ENCODE measurements at regions not wholly inside any gene's neighbourhood (a gene's known extent, or its start where the extent isn't known, plus 50 kb on each side); places are given as distances from the start of the nearest gene placed in this dataset.

GRCh38 chr1:90142697-90143096 is 147.8 kb downstream of the ZNF326 start:
- Mint-ChIP-seq H3K9me3 (peaks cover 0 to 24% (median 5%) of the 10 kb centered on the region in 7 donors), H3K4me1 (no peaks in the 10 kb centered on the region), H3K27ac (no peak overlapping the region), H3K4me3 (no peak overlapping the region), H3K36me3 (no peaks in the 10 kb centered on the region), H3K27me3 (peaks cover 5% of the 10 kb centered on the region)
- H3K9me3 ChIP-seq (ENCODE audit: control insufficient read depth in 2 of 2, low read length in 2 of 2), result peaks cover 2 to 3% of the 10 kb centered on the region in 2 experiments
- no peak overlapping the region for H3K4me3 ChIP-seq (ENCODE audit: low read depth, low read length)
- DNase-seq (no peak), ATAC-seq (ENCODE audit: low read depth in 2 of 2) (no peak)
- no peaks in the 10 kb centered on the region for H3K27me3 ChIP-seq (ENCODE audit: control insufficient read depth, insufficient read depth, low read length)
- H3K27ac ChIP-seq (ENCODE audit: insufficient read depth, low read length, poor library complexity, severe bottlenecking), result no peak overlapping the region
- no peaks in the 10 kb centered on the region for H3K4me1 ChIP-seq (ENCODE audit: control insufficient read depth, insufficient read depth, low read length, poor library complexity, severe bottlenecking)
- H3K36me3 ChIP-seq (ENCODE audit: control insufficient read depth, insufficient read depth, low read length), result no peaks in the 10 kb centered on the region

- H3K9me3 ChIP-seq (ENCODE audit: control insufficient read depth in 2 of 2, low read length in 2 of 2), result peaks cover 2 to 3% of the 10 kb centered on the region in 2 experiments
- ATAC-seq (ENCODE audit: low read depth in 2 of 2) (no peak), DNase-seq (no peak)
- Mint-ChIP-seq H3K36me3 (no peaks in the 10 kb centered on the region), H3K9me3 (peaks cover 3 to 24% (median 6%) of the 10 kb centered on the region in 7 donors), H3K4me1 (no peaks in the 10 kb centered on the region), H3K27me3 (no peaks in the 10 kb centered on the region), H3K4me3 (no peak overlapping the region), H3K27ac (no peak overlapping the region)
- no peaks in the 10 kb centered on the region for H3K27me3 ChIP-seq (ENCODE audit: control insufficient read depth, insufficient read depth, low read length)
- H3K27ac ChIP-seq (ENCODE audit: insufficient read depth, low read length, poor library complexity, severe bottlenecking), result no peak overlapping the region
- H3K4me3 ChIP-seq (ENCODE audit: low read depth, low read length), result no peak overlapping the region
- no peaks in the 10 kb centered on the region for H3K36me3 ChIP-seq (ENCODE audit: control insufficient read depth, insufficient read depth, low read length)
- H3K4me1 ChIP-seq (ENCODE audit: control insufficient read depth, insufficient read depth, low read length, poor library complexity, severe bottlenecking), result no peaks in the 10 kb centered on the region
These were observed 144.9 kb downstream of the ZNF326 start for GRCh38 chr1:90139837-90140236.

DNA sequence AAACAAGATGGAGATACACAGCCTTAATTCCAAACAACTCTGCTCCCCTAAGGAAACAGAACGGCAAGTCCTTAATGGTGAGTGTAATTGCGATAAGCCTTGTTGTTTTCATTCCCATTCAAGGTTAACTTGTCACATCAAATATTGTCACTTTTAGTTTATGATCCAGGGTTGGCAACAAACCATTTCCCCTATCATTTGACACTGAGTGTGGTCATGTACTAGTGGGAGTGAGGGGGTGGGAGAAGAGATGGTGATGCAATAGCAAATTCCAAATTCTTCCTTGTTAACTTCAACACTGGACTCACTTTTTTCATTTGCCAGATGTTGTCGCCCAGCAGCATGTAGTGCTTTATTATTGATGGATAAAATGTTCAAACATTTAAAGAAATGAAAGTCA is 140.4 kb downstream of the ZNF326 start:
- no peak for ATAC-seq (ENCODE audit: low read depth in 2 of 2)
- peaks cover 2 to 16% (median 4%) of the 10 kb centered on the region in 7 donors for H3K9me3 Mint-ChIP-seq
- H3K27ac Mint-ChIP-seq, result no peak overlapping the region

GRCh38 chr1:90134175-90134955 is 139.5 kb downstream of the ZNF326 start:
- Mint-ChIP-seq H3K4me1 (no peaks in the 10 kb centered on the region), H3K27ac (no peak overlapping the region)

More for the DNA sequence above, 140.4 kb downstream of the ZNF326 start:
- Mint-ChIP-seq H3K36me3 (no peaks in the 10 kb centered on the region), H3K4me3 (no peak overlapping the region), H3K27me3 (peaks cover 15% of the 10 kb centered on the region), H3K4me1 (no peaks in the 10 kb centered on the region)
- no peaks in the 10 kb centered on the region for H3K36me3 ChIP-seq (ENCODE audit: control insufficient read depth, insufficient read depth, low read length)
- no peaks in the 10 kb centered on the region for H3K4me1 ChIP-seq (ENCODE audit: control insufficient read depth, insufficient read depth, low read length, poor library complexity, severe bottlenecking)
- H3K9me3 ChIP-seq (ENCODE audit: control insufficient read depth in 2 of 2, low read length in 2 of 2), result no peaks in the 10 kb centered on the region
- DNase-seq, result no peak
- H3K27me3 ChIP-seq (ENCODE audit: control insufficient read depth, insufficient read depth, low read length), result no peaks in the 10 kb centered on the region
- H3K4me3 ChIP-seq (ENCODE audit: low read depth, low read length), result no peak overlapping the region
- H3K27ac ChIP-seq (ENCODE audit: insufficient read depth, low read length, poor library complexity, severe bottlenecking), result no peak overlapping the region

DNA sequence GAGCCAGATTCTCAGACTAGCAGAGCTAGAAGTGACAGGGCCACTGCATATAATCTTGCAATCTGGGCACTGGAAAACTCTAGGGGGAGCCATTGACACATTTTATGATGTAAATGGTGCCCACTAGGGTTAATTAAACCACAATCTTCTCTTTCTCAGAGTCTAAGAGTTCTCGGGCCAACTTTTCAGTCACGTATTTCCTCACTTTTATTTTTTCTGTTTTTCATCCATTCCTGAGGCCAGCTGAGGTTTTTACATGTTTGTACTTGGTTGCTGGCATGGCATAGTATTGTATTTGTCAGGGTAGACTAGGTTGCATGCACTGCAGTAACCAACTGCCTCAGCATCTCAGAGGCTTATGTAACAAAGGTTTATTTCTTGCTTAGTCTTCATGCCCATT is 138.2 kb downstream of the ZNF326 start:
- Histone ChIP-seq H3K36me3 (ENCODE audit: control insufficient read depth, insufficient read depth, low read length) (no peaks in the 10 kb centered on the region), H3K27ac (ENCODE audit: insufficient read depth, low read length, poor library complexity, severe bottlenecking) (no peak overlapping the region), H3K4me1 (ENCODE audit: control insufficient read depth, insufficient read depth, low read length, poor library complexity, severe bottlenecking) (no peaks in the 10 kb centered on the region), H3K4me3 (ENCODE audit: low read depth, low read length) (no peak overlapping the region), H3K9me3 (ENCODE audit: control insufficient read depth in 2 of 2, low read length in 2 of 2) (no peaks in the 10 kb centered on the region), H3K27me3 (ENCODE audit: control insufficient read depth, insufficient read depth, low read length) (no peaks in the 10 kb centered on the region)
- no peaks in the 10 kb centered on the region for H3K4me1 Mint-ChIP-seq
- H3K27me3 Mint-ChIP-seq, result peaks cover 28% of the 10 kb centered on the region
- H3K4me3 Mint-ChIP-seq, result no peak overlapping the region
- no peaks in the 10 kb centered on the region for H3K36me3 Mint-ChIP-seq
- ATAC-seq (ENCODE audit: low read depth in 2 of 2) (no peak), DNase-seq (peak in 1 of 3 donors; percentile 5)
- peaks cover 0 to 6% (median 2%) of the 10 kb centered on the region in 7 donors for H3K9me3 Mint-ChIP-seq
- no peak overlapping the region for H3K27ac Mint-ChIP-seq

More at GRCh38 chr1:90134175-90134955, 139.5 kb downstream of the ZNF326 start:
- no peaks in the 10 kb centered on the region for H3K4me1 ChIP-seq (ENCODE audit: control insufficient read depth, insufficient read depth, low read length, poor library complexity, severe bottlenecking)
- H3K27me3 ChIP-seq (ENCODE audit: control insufficient read depth, insufficient read depth, low read length), result no peaks in the 10 kb centered on the region
- peaks cover 23% of the 10 kb centered on the region for H3K27me3 Mint-ChIP-seq
- ATAC-seq (ENCODE audit: low read depth in 2 of 2) (no peak), DNase-seq (no peak)
- no peak overlapping the region for H3K27ac ChIP-seq (ENCODE audit: insufficient read depth, low read length, poor library complexity, severe bottlenecking)
- H3K36me3 Mint-ChIP-seq, result no peaks in the 10 kb centered on the region
- no peaks in the 10 kb centered on the region for H3K9me3 ChIP-seq (ENCODE audit: control insufficient read depth in 2 of 2, low read length in 2 of 2)
- peaks cover 0 to 8% (median 3%) of the 10 kb centered on the region in 7 donors for H3K9me3 Mint-ChIP-seq
- no peak overlapping the region for H3K4me3 Mint-ChIP-seq
- H3K36me3 ChIP-seq (ENCODE audit: control insufficient read depth, insufficient read depth, low read length), result no peaks in the 10 kb centered on the region
- H3K4me3 ChIP-seq (ENCODE audit: low read depth, low read length), result no peak overlapping the region

- no peak overlapping the region for H3K4me3 Mint-ChIP-seq
- Histone ChIP-seq H3K4me1 (ENCODE audit: control insufficient read depth, insufficient read depth, low read length, poor library complexity, severe bottlenecking) (no peaks in the 10 kb centered on the region), H3K36me3 (ENCODE audit: control insufficient read depth, insufficient read depth, low read length) (no peaks in the 10 kb centered on the region), H3K27ac (ENCODE audit: insufficient read depth, low read length, poor library complexity, severe bottlenecking) (no peak overlapping the region), H3K9me3 (ENCODE audit: control insufficient read depth in 2 of 2, low read length in 2 of 2) (no peaks in the 10 kb centered on the region), H3K27me3 (ENCODE audit: control insufficient read depth, insufficient read depth, low read length) (no peaks in the 10 kb centered on the region), H3K4me3 (ENCODE audit: low read depth, low read length) (no peak overlapping the region)
- DNase-seq (no peak), ATAC-seq (ENCODE audit: low read depth in 2 of 2) (no peak)
- no peaks in the 10 kb centered on the region for H3K36me3 Mint-ChIP-seq
- H3K4me1 Mint-ChIP-seq, result no peaks in the 10 kb centered on the region
- peaks cover 28% of the 10 kb centered on the region for H3K27me3 Mint-ChIP-seq
- peaks cover 0 to 5% (median 2%) of the 10 kb centered on the region in 7 donors for H3K9me3 Mint-ChIP-seq
- H3K27ac Mint-ChIP-seq, result no peak overlapping the region
These were observed 137.4 kb downstream of the ZNF326 start for GRCh38 chr1:90132306-90132705.

DNA sequence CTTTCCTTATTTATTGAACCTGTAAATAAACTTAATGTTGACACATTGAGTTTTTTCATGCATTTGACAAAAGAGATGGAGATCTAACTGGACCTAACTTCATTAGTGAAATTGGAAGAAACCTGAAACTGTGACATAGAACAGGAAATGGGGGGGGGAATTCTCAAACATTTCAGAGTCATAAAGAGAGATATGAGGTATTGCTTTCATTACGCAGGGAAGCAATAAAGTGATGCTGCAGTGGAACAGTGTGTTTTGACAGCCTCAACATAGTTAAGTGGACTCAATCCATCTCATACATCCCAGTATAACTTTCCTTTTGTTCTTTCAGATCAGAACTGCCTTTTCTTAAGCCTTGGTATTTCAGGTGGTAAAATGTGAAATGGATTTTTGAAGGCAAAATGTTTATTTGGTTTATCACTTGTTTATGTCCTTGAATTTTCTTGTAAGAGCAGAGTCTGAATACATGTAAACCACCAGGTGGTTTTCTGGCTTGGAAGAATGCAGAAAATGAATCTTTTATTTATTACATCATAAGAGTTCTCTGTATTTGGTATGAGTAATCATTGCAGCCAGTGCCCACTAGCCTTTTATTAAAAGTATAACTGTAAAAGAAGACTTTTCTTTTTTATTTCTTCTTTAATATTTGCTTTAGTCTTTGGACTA is 132.5 kb downstream of the ZNF326 start:
- H3K4me1 Mint-ChIP-seq, result no peaks in the 10 kb centered on the region
- no peak overlapping the region for H3K4me3 ChIP-seq (ENCODE audit: low read depth, low read length)
- H3K27ac Mint-ChIP-seq, result no peak overlapping the region
- H3K27me3 ChIP-seq (ENCODE audit: control insufficient read depth, insufficient read depth, low read length), result peaks cover 2% of the 10 kb centered on the region
- H3K27me3 Mint-ChIP-seq, result peaks cover 35% of the 10 kb centered on the region
- H3K9me3 ChIP-seq (ENCODE audit: control insufficient read depth in 2 of 2, low read length in 2 of 2), result no peaks in the 10 kb centered on the region
- peaks cover 0 to 12% (median 0%) of the 10 kb centered on the region in 7 donors for H3K9me3 Mint-ChIP-seq
- H3K4me3 Mint-ChIP-seq, result no peak overlapping the region
- no peaks in the 10 kb centered on the region for H3K4me1 ChIP-seq (ENCODE audit: control insufficient read depth, insufficient read depth, low read length, poor library complexity, severe bottlenecking)
- H3K27ac ChIP-seq (ENCODE audit: insufficient read depth, low read length, poor library complexity, severe bottlenecking), result no peak overlapping the region
- H3K36me3 ChIP-seq (ENCODE audit: control insufficient read depth, insufficient read depth, low read length), result no peaks in the 10 kb centered on the region
- H3K36me3 Mint-ChIP-seq, result no peaks in the 10 kb centered on the region
- ATAC-seq (ENCODE audit: low read depth in 2 of 2) (no peak), DNase-seq (peak in 1 of 3 donors; percentile 1)
